Choroid plexus epithelial cell (primary cell): ENCODE measurements at regions not wholly inside any gene's neighbourhood (a gene's known extent, or its start where the extent isn't known, plus 50 kb on each side); places are given as distances from the start of the nearest gene placed in this dataset.

ENCODE experiments used
- DNase-seq: peaks from one replicate; pipeline ENCODE4 v3.0.0-alpha.2; 2010; ENCODE audit warnings: low read depth
- H3K4me3 ChIP-seq: 2 replicates; pipeline ENCODE4 v1.5.1; 2011; ENCODE audit warnings: low read depth, mild to moderate bottlenecking, control low read depth, low read length, moderate library complexity
- TF ChIP-seq, protein P1 (sequence below): conservative IDR thresholded peaks from 2 replicates; pipeline ENCODE4 v1.5.1; 2011; ENCODE audit warnings: low read depth, mild to moderate bottlenecking, control low read depth, inconsistent platforms, low read length, moderate library complexity

DNA sequence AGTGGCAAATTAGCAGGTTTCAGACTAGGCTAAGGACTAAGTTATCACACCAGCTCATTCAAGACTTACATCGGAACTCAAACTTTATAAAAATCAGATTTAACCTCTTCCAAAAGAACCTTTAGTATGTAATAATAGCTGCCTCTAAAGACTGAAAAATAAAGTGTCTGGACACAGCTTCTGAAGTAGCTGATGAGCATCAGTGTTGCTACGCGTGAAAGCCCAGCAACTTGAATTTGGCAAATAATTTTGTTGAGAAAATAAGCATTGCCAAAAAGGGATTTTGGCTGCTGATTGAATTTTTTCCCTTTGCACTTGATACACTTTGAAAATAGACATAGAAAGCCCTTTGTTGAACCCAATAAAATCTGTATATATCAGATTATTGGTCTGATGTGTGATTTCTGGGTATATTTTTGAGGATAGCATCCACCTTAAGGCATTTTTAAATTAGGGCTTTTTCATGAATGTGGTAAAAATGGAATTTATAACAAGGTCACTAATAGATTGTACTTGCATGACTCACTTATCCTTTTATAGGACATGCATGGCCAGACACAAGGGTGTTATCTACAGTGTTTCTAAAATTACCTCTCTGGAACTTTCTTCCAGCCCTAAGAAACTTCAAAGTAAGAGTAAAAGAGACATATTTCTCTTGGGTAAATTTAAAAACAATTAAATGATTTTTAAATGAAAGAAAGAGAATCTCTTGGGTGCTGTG, 350.4 kb downstream of the TENT5A start:
- DNase-seq = peak; percentile 77
- H3K4me3 ChIP-seq = no peak overlapping the region
- TF ChIP-seq, protein P1, sequence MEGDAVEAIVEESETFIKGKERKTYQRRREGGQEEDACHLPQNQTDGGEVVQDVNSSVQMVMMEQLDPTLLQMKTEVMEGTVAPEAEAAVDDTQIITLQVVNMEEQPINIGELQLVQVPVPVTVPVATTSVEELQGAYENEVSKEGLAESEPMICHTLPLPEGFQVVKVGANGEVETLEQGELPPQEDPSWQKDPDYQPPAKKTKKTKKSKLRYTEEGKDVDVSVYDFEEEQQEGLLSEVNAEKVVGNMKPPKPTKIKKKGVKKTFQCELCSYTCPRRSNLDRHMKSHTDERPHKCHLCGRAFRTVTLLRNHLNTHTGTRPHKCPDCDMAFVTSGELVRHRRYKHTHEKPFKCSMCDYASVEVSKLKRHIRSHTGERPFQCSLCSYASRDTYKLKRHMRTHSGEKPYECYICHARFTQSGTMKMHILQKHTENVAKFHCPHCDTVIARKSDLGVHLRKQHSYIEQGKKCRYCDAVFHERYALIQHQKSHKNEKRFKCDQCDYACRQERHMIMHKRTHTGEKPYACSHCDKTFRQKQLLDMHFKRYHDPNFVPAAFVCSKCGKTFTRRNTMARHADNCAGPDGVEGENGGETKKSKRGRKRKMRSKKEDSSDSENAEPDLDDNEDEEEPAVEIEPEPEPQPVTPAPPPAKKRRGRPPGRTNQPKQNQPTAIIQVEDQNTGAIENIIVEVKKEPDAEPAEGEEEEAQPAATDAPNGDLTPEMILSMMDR = no peak

DNA sequence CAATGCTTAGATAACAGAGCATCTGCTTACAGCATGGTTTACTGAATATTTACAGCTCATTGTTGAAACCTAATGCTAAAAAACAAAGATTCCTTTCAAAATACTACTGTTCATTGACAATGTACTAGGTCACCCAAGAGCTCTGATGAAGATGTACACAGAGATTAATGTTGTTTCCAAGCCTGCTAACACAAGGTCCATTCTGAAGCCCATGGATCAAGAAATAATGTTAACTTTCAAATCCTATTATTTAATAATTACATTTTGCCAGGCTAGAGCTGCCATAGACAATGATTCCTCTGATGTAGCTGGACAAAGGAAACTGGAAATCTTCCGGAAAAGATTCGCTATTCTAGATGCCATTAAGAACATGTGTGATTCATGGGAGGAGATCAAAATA, 355.6 kb downstream of the TENT5A start:
- no peak overlapping the region for H3K4me3 ChIP-seq
- TF ChIP-seq, protein P1 = no peak
- DNase-seq = no peak

DNA sequence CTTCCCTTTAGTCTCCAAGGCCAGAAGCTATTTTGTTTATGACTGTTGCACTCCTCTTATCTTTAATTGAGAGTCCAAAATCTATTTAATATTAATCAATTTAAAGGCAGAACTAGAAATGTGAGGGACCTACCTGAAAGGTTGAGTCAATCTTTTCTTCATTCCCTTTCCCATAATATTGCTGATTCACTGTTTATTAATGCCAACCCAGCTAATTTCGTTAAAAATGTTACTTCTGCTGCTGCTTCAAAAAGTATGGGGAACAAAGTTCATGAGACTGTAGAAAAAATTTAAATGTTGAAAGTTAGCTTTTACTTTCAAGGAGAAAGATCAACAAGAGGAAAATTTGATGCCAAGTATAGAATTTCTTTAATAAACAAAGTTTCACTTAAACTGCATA, 365.3 kb downstream of the TENT5A start:
- TF ChIP-seq, protein P1 = no peak
- no peak overlapping the region for H3K4me3 ChIP-seq
- no peak for DNase-seq

DNA sequence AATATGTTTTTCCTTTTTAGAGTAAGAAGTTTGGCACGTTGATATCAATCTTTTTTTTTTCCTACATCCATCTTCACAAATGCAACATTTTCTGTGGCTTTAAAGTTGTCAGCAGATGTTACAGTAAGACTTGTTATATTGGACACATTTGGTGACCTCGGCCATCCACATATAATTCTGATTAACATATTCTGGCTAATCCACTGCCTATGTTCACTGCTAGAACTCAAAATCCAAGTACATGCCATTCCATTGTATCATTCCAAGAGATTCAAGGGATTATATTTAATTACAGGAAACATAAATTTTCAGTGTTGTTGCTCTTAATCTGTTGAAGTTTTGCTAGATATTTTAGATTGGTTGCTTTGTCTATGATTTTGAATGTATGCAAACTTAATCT, 367.6 kb downstream of the TENT5A start:
- no peak overlapping the region for H3K4me3 ChIP-seq
- DNase-seq = no peak
- TF ChIP-seq, protein P1 = no peak

DNA sequence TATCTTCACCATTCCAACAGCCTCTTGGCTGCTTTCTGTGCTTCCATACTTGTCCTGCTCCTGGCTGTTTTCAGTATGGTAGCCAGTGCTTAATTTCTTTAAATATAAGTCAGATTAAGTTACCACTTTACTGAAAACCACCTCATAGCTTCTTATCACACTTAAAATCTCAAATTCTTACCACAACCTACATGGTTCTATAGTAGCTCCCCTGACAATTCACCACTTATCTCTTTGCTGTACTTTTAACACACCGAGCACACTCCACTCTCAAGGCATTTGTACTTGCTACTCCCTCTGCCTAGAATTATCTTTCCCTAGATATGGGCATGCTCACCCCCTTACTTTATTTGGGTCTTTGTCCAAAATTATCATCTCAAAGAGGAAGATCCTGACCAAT, 369.0 kb downstream of the TENT5A start:
- no peak overlapping the region for H3K4me3 ChIP-seq
- TF ChIP-seq, protein P1 = no peak
- DNase-seq = no peak

DNA sequence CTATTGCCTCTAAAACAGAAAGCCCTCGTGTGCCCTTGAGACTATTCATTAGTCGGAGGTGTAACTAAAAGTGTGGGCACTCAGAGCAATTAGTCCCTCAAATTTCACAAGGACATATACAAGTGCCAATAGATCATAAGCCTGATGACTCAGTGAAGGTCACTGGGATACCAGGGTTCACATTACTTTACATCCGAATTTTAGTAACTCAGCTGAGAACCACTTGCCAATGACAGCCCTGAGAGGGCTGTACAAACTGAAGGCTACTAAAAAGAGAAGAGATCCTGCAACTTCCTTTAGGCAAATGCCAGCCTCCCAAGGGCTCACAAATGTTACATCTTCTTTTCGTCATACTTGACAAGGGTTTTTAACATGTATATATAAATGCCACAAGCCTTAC, 369.6 kb downstream of the TENT5A start:
- no peak overlapping the region for H3K4me3 ChIP-seq
- DNase-seq = no peak
- TF ChIP-seq, protein P1 = no peak

DNA sequence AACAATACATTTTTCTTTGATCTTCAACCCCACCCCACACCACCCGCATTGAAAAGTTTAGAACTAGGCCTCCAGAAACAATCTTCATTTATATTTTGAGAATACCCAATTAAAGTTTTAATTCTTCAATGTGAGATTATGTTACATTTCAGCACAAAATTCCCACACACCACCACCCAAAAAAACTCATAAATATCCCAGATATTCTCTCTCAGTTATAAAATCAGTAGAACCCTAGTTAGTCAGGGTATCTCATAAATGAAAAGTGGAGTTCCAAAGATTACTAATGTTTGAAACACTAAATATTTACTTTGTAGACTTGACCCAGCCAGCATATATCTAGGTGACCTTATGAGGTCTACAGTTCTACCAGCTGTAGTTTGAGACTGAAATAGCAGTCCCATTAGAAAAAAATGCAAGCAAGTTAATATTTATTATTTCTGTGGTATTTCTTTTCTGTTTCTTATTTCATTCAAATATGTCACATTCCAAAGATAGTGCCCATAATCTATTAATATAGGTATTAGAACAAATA, 371.0 kb downstream of the TENT5A start:
- DNase-seq = no peak
- TF ChIP-seq, protein P1 = no peak

More for the DNA sequence above, 371.0 kb downstream of the TENT5A start:
- H3K4me3 ChIP-seq = no peak overlapping the region
